Right lobe of liver (tissue), 6 donors: ENCODE measurements at regions not wholly inside any gene's neighbourhood (a gene's known extent, or its start where the extent isn't known, plus 50 kb on each side); places are given as distances from the start of the nearest gene placed in this dataset.

Source experiments
- ATAC-seq, 4 donors: fragments of 200-7000 bp; cut with Tn5 transposase; one replicate each; pipeline ENCODE4 v1.9.1; 2020; ENCODE audit warnings: mild to moderate bottlenecking in 4 of 4, moderate library complexity in 4 of 4
- DNase-seq, 3 donors: peaks; one replicate each; pipeline ENCODE4 v3.0.0-alpha.2; 2020
- H3K27ac ChIP-seq, 3 donors: fragments of 200-600 bp; one replicate each; pipeline ENCODE4 v1.8.0; 2022
- H3K27me3 ChIP-seq, 2 donors: fragments of 200-600 bp; one replicate each; pipeline ENCODE4 v1.8.0; 2022
- H3K36me3 ChIP-seq, 4 donors: fragments of 200-600 bp; sonication (generic) in 1 of 4; one replicate each; pipeline versions ENCODE4 v1.5.1 to v1.8.0; 2017 to 2022; ENCODE audit warnings: control low read depth in 1 of 4
- H3K4me1 ChIP-seq, 4 donors: fragments of 200-600 bp; sonication (generic) in 1 of 4; one replicate each; pipeline versions ENCODE4 v1.5.1 to v1.8.0; 2017 to 2022; ENCODE audit warnings: control low read depth in 1 of 4
- H3K4me3 ChIP-seq, 3 donors: fragments of 200-600 bp; one replicate each; pipeline ENCODE4 v1.8.0; 2022
- H3K9me3 ChIP-seq, 4 donors: fragments of 200-600 bp; sonication (generic) in 1 of 4; one replicate each; pipeline versions ENCODE4 v1.5.1 to v1.8.0; 2017 to 2022; ENCODE audit warnings: control low read depth in 1 of 4
- CTCF ChIP-seq, 4 donors: fragments of 200-600 bp in 3 of 4; fragments of 450-650 bp in 1 of 4; IDR thresholded peaks; one replicate each; pipeline versions ENCODE4 v1.5.1 to v1.8.0; 2016 to 2022; ENCODE audit warnings: antibody characterized with exemption in 4 of 4, mild to moderate bottlenecking in 2 of 4
- POLR2A ChIP-seq: fragments of 450-650 bp; IDR thresholded peaks from one replicate; pipeline ENCODE4 v1.6.1; 2017; ENCODE audit warnings: antibody characterized with exemption, mild to moderate bottlenecking
- WGBS: methylation state at CpG from one replicate; pipeline ENCODE4 v1.1.6; 2018; ENCODE audit warnings: low coverage, low lambda C conversion rate; ENCODE audit not compliant: insufficient coverage; ENCODE audit errors: missing lambda C conversion rate; 5-methylcytosine and 5-hydroxymethylcytosine counted together
- intact Hi-C, 2 donors: fragments of 100-400 bp; cut with DNase I; formaldehyde crosslinking; loops; one replicate each; pipeline versions ENCODE4 v1.11.2 to v1.14.1; 2022
- donor health status: DM: no; HTN: yes; CAD: no.
- donor health status: DM: no; HTN: no; CAD: no.
- donor health status: DM: no; HTN: no; CAD: no.
- donor health status: DM: no; HTN: yes; CAD: no.
- donor health status: DM: no; HTN: yes; CAD: no.

DNA sequence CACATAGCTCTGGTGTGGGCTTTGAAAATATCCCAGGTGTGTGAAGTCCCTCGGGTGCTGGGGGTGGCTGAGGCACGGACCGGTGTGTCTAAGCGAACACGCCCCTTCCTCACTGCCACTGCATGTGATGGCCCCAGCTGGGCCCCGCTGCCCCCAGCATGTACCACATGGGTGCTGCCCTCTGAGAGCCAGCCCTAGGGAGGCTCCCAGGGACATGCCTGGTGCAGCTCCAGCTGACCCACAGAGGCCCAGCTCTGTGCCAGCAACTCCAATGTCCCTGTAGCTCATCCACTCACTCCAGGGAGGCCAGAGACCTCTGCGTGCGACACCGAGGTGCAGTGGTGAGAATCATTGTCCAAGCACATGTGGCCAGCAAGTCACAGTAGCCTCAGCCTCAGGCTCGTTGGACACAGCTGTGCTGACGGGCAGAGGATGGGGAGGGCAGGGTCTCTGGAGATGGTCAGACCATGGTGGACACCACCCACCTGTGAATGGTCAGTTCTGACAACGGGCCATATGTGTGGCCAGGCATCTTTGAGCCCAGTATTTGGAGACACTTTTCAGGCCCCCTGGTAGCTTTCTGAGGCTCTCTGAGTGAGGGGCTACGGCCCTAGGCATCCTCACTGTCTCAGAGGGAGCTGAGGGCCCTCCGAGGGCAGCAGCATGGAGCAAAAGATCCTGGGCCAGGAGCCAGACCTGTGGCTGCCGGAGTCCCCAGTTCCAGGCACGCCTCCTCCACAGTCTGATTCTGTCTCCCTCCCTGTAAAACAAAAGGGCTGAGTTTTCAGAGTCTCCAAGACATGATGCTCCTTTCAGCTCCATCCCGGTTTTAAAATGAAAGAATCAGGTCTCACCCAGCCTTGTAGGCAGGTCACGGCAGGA lies 220.7 kb downstream of the NDUFA10 start:
- TF ChIP-seq POLR2A (no peak), CTCF (IDR thresholded peaks at IDR 0.05) (no peak)
- DNase-seq: peak in 2 of 3 donors; percentile 31 to 46
- H3K27ac ChIP-seq: no peak overlapping the region
- no peaks in the 10 kb centered on the region for H3K27me3 ChIP-seq
- no peaks in the 10 kb centered on the region for H3K36me3 ChIP-seq
- intact Hi-C loops: no loop called here
- no peaks in the 10 kb centered on the region for H3K4me1 ChIP-seq
- 58% methylated on average over 5 of the region's 18 CpGs for WGBS
- no peaks in the 10 kb centered on the region for H3K9me3 ChIP-seq
- ATAC-seq: no peak
- H3K4me3 ChIP-seq: no peak overlapping the region

- Histone ChIP-seq H3K36me3 (no peaks in the 10 kb centered on the region), H3K9me3 (no peaks in the 10 kb centered on the region), H3K27ac (no peak overlapping the region), H3K27me3 (no peaks in the 10 kb centered on the region), H3K4me3 (no peak overlapping the region), H3K4me1 (no peaks in the 10 kb centered on the region)
- peak in 1 of 3 donors; percentile 26 for DNase-seq
- intact Hi-C loops: no loop called here
- 52% methylated on average over 13 of the region's 13 CpGs for WGBS
- ATAC-seq: no peak
- TF ChIP-seq CTCF (IDR thresholded peaks at IDR 0.05): no peak
- no peak for TF ChIP-seq POLR2A
These were observed 221.4 kb downstream of the NDUFA10 start for GRCh38 chr2:239803766-239804115.

DNA sequence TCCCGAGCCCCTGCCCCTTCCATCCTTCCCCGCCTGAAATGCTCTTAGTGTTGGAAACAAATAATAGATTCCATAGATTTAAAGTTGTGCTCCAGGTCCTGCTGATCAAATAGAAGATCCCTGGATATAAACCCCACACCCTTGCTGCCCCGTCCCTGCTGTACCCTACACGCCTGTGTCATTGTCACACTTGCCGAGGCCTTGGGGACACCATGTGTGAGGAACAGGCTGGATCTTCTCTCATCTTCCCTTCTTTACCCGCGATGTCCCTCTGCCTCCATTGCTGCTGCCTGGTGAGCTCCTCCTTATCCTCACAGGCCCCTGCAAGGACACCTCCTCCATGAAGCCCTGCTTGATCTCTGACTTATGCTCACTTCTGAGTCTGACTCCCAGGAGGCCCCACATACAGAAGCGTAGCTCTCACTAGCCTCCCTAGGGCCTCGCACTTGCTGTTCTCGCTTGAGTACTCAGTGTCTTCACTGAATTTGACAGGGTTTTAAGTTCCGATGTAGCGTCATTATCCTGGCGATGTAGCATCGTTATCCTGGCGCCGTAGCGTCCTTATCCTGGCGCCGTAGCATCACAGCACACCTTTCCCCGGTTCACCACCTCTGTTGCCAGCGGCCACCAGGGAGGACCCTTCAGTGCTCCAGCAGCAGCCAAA lies 221.9 kb downstream of the NDUFA10 start:
- ATAC-seq: no peak
- WGBS: 84% methylated on average over 18 of the region's 21 CpGs
- Histone ChIP-seq H3K9me3 (no peaks in the 10 kb centered on the region), H3K4me1 (no peaks in the 10 kb centered on the region), H3K27me3 (no peaks in the 10 kb centered on the region), H3K27ac (no peak overlapping the region), H3K4me3 (no peak overlapping the region), H3K36me3 (no peaks in the 10 kb centered on the region)
- peak in 1 of 3 donors; percentile 15 for DNase-seq
- intact Hi-C loops: no loop called here
- TF ChIP-seq POLR2A (no peak), CTCF (IDR thresholded peaks at IDR 0.05) (no peak)

DNA sequence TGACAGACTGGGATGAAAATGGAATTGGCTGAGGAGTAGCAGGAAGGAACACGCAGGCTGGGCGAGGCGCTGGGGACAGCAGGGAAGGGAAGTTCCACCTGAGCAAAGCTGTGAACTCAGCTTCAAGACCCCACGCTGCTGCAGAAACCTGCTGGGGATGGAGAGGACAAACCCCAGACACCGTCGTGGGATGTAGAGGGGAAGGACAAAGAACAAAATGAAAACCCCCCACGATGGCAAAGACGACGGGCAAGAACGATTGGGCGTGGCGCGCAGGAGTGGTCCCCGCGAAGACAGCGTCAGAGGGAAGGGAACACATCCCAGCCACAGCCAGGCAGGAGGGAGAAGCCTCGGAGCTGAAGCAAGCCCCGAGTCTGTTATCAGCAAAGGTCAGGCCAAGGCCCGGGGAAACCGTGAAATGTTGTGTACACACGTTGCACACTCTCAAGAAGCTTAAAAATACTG lies 222.9 kb downstream of the NDUFA10 start:
- ATAC-seq (no peak), DNase-seq (peak in 1 of 3 donors; percentile 27)
- TF ChIP-seq CTCF (IDR thresholded peaks at IDR 0.05) (no peak), POLR2A (no peak)
- WGBS: 37% methylated on average over 17 of the region's 21 CpGs
- Histone ChIP-seq H3K9me3 (no peaks in the 10 kb centered on the region), H3K27me3 (no peaks in the 10 kb centered on the region), H3K36me3 (no peaks in the 10 kb centered on the region), H3K4me1 (no peaks in the 10 kb centered on the region), H3K4me3 (no peak overlapping the region), H3K27ac (no peak overlapping the region)
- intact Hi-C loops: no loop called here
